HFFc6 (cell line): ENCODE measurements at regions not wholly inside any gene's neighbourhood (a gene's known extent, or its start where the extent isn't known, plus 50 kb on each side); places are given as distances from the start of the nearest gene placed in this dataset.

Experiments
- DNase-seq: peaks from one replicate; pipeline ENCODE4 v3.0.0-alpha.2; 2018
- H3K27ac Mint-ChIP-seq: 2 replicates; pipeline ENCODE4 v1.8.0; 2020; ENCODE audit warnings: mild to moderate bottlenecking, mixed read lengths
- H3K27me3 Mint-ChIP-seq: 2 replicates; pipeline ENCODE4 v1.8.0; 2021; ENCODE audit warnings: mild to moderate bottlenecking, moderate library complexity, mixed read lengths; ENCODE audit not compliant: insufficient read depth
- H3K36me3 Mint-ChIP-seq: 2 replicates; pipeline ENCODE4 v1.8.0; 2021; ENCODE audit warnings: low read depth, mixed read lengths
- H3K4me1 Mint-ChIP-seq: 2 replicates; pipeline ENCODE4 v1.8.0; 2020; ENCODE audit warnings: low read depth, mixed read lengths
- H3K4me3 Mint-ChIP-seq: 2 replicates; pipeline ENCODE4 v1.8.0; 2020; ENCODE audit warnings: mild to moderate bottlenecking, moderate library complexity, mixed read lengths
- H3K9me3 Mint-ChIP-seq: 2 replicates; pipeline ENCODE4 v1.8.0; 2020; ENCODE audit warnings: mild to moderate bottlenecking, mixed read lengths
- TF ChIP-seq, protein P1 (sequence below): fragments of 200-600 bp; sonication (generic); IDR thresholded peaks from 2 replicates; pipeline ENCODE4 v1.5.0; 2021; ENCODE audit warnings: antibody characterized with exemption, mild to moderate bottlenecking

DNA sequence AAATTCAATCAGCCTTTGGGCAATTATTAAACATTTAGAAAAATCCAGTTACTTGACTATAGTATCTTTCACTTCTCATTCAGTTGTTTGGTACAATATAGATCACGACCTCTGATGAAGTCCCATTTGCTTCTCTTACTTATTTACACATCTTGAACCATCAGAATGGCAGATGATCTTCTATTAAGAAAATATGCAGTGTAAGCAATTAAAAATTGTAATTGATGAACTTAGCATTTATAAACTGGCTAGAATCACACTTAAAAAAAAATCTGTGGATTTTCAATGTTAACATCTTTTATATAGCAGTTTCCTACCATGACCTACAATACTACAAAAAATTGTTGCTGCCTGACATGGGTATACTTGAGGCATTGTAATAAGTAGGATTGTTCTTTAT is 395.5 kb upstream of the CNTN4 start:
- H3K4me1 Mint-ChIP-seq, result no peaks in the 10 kb centered on the region
- H3K27me3 Mint-ChIP-seq, result no peaks in the 10 kb centered on the region
- H3K9me3 Mint-ChIP-seq, result peaks cover 43% of the 10 kb centered on the region
- no peaks in the 10 kb centered on the region for H3K36me3 Mint-ChIP-seq
- TF ChIP-seq, protein P1, sequence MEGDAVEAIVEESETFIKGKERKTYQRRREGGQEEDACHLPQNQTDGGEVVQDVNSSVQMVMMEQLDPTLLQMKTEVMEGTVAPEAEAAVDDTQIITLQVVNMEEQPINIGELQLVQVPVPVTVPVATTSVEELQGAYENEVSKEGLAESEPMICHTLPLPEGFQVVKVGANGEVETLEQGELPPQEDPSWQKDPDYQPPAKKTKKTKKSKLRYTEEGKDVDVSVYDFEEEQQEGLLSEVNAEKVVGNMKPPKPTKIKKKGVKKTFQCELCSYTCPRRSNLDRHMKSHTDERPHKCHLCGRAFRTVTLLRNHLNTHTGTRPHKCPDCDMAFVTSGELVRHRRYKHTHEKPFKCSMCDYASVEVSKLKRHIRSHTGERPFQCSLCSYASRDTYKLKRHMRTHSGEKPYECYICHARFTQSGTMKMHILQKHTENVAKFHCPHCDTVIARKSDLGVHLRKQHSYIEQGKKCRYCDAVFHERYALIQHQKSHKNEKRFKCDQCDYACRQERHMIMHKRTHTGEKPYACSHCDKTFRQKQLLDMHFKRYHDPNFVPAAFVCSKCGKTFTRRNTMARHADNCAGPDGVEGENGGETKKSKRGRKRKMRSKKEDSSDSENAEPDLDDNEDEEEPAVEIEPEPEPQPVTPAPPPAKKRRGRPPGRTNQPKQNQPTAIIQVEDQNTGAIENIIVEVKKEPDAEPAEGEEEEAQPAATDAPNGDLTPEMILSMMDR, result no peak
- no peak for DNase-seq
- H3K4me3 Mint-ChIP-seq, result no peak overlapping the region
- H3K27ac Mint-ChIP-seq, result no peak overlapping the region

DNA sequence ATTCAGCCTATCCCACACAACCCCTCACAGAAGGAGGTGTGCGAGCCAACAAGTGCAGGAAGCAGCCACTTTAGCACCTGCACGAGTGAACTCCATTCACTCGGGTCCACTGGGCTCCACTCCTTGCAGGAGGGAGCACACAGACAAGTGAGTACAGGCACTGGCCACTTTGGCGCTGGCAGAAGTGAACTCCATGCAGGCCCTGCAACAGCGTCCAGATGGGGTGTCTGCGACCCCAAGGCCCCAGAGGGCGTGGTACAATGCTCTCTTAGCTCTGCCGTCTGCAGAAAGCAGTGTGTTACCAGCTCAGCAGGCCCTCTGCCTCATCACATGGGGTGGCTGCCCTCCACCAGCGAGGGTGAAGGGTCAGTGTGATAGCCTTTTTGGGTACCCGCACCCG is 388.0 kb upstream of the CNTN4 start:
- Mint-ChIP-seq H3K9me3 (peaks cover 32% of the 10 kb centered on the region), H3K27me3 (no peaks in the 10 kb centered on the region), H3K4me1 (no peaks in the 10 kb centered on the region), H3K36me3 (no peaks in the 10 kb centered on the region), H3K4me3 (no peak overlapping the region), H3K27ac (no peak overlapping the region)
- DNase-seq, result no peak
- TF ChIP-seq, protein P1, result no peak

DNA sequence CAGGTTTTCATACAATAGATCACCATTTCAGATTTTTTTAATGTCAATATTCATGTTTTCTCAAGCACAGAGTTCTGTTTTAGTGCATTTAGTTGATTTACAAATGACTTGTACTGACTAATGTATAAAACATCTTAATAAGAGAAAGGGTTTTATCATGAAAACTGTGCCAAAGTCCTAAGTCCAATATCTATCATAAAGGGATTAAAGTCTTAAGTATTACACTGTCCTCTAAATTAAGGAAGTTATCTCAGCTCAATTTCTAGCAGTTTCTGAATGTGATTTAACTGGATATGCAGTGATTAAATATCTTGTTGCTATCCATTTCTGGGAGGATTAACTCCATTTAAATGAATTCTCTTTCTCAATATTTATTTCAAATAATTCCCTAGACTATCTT is 381.1 kb upstream of the CNTN4 start:
- peaks cover 41% of the 10 kb centered on the region for H3K9me3 Mint-ChIP-seq
- no peaks in the 10 kb centered on the region for H3K36me3 Mint-ChIP-seq
- no peak for DNase-seq
- no peaks in the 10 kb centered on the region for H3K4me1 Mint-ChIP-seq
- no peak overlapping the region for H3K27ac Mint-ChIP-seq
- no peak overlapping the region for H3K4me3 Mint-ChIP-seq
- H3K27me3 Mint-ChIP-seq, result no peaks in the 10 kb centered on the region
- TF ChIP-seq, protein P1, result no peak

DNA sequence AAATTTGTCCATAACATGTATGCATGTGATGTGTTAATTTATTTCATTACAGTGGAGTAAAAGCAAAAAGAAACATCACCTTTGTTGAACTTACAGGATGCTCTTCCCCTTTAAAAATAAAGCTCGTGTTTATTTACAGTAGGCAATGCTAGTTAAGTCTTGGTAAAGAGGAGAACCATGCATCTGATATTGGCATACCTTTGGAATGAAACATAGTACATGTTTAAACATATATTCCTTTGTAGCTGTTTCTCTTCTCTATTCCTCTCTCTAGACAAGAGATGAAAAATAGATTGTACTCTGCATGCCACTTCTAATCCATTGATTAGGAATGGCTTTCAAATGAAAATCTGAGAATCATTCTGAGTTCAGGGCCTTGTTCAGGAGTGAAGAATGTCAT is 374.9 kb upstream of the CNTN4 start:
- no peak overlapping the region for H3K27ac Mint-ChIP-seq
- H3K4me3 Mint-ChIP-seq, result no peak overlapping the region
- no peaks in the 10 kb centered on the region for H3K36me3 Mint-ChIP-seq
- H3K9me3 Mint-ChIP-seq, result peaks cover 68% of the 10 kb centered on the region
- DNase-seq, result no peak
- H3K27me3 Mint-ChIP-seq, result 0 out of 2 replicates have a peak, but pooled peaks cover 2% of the 10 kb centered on the region
- no peaks in the 10 kb centered on the region for H3K4me1 Mint-ChIP-seq
- TF ChIP-seq, protein P1, result no peak

DNA sequence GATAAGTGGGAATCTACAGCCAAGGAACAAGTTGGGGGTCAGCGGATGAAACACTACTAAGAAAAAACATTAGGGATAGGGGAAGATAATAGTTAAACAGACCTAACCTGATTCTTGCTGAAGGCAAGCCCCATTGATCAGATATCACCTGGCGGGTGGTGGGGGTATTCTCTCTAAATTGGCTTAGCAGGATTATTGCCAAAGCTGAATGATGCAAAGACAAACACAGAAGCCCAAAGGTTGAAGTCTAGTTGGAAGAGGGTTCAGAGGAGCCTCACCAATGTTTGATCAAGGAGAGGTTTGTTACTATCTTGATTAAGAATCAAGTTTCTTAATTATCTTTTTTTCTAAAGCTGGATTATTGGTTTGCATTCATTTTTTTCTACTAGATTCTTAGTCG is 371.9 kb upstream of the CNTN4 start:
- Mint-ChIP-seq H3K9me3 (peaks cover 66% of the 10 kb centered on the region), H3K27ac (no peak overlapping the region), H3K4me3 (no peak overlapping the region), H3K27me3 (0 out of 2 replicates have a peak, but pooled peaks cover 2% of the 10 kb centered on the region), H3K4me1 (no peaks in the 10 kb centered on the region), H3K36me3 (no peaks in the 10 kb centered on the region)
- no peak for DNase-seq
- TF ChIP-seq, protein P1, result no peak

DNA sequence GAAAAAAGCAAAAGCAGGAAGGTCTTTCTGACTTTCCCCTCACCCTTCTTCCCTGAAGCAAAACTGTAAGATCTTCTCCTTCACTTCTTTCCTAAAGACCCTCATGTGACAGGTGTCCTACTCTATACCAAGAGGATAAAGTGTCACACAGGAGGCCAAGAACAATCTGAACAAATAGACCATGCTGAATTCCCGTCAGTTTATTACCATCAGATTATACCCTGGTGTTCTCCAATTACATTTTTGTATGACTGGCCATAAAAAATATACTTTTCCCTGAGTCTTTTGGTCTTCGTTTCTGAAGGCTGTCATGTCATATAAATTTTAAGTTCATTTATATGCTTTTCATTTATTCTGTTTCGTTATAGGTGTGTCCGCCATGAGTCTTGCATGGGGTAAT is 371.4 kb upstream of the CNTN4 start:
- Mint-ChIP-seq H3K9me3 (peaks cover 61% of the 10 kb centered on the region), H3K36me3 (no peaks in the 10 kb centered on the region), H3K4me3 (no peak overlapping the region), H3K27ac (no peak overlapping the region), H3K4me1 (no peaks in the 10 kb centered on the region), H3K27me3 (peaks cover 2% of the 10 kb centered on the region; the same call in 1 of the 2 replicates)
- no peak for DNase-seq
- TF ChIP-seq, protein P1, result no peak
